ENCODE measurements at regions not wholly inside any gene's neighbourhood (a gene's known extent, or its start where the extent isn't known, plus 50 kb on each side); places are given as distances from the start of the nearest gene placed in this dataset.

DNA sequence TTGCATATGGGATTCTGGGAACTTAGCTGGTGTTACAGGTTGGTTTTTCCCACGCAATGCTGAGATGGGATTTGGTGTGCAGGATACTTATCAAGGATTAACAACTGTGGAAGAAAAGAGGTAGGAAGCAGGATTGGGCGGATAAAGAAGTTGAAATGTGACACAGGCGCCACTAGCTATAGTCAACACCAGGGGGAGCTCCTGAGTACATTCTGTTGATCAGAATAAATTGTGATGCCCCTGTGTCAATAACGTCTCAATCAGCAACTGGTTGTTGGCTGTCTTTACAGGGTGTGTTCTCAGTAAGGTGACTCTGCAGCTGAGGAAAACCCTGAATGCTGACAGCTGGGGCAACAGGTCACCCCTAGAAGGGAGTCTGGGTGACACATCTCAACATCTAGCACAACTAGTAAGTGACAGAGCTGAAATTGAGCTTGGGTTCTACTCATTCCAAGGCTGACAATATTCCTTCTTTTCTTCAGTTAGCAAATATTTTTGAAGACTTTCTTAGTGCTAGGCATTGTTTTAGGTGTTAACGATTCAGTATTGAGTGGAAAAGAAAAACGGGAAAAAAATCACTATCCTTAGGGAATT is 143.0 kb downstream of the ARL6IP6 start:
- TF ChIP-seq, protein P1, sequence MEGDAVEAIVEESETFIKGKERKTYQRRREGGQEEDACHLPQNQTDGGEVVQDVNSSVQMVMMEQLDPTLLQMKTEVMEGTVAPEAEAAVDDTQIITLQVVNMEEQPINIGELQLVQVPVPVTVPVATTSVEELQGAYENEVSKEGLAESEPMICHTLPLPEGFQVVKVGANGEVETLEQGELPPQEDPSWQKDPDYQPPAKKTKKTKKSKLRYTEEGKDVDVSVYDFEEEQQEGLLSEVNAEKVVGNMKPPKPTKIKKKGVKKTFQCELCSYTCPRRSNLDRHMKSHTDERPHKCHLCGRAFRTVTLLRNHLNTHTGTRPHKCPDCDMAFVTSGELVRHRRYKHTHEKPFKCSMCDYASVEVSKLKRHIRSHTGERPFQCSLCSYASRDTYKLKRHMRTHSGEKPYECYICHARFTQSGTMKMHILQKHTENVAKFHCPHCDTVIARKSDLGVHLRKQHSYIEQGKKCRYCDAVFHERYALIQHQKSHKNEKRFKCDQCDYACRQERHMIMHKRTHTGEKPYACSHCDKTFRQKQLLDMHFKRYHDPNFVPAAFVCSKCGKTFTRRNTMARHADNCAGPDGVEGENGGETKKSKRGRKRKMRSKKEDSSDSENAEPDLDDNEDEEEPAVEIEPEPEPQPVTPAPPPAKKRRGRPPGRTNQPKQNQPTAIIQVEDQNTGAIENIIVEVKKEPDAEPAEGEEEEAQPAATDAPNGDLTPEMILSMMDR (IDR thresholded peaks at IDR 0.05 in 2 of 3, conservative IDR thresholded peaks at IDR 0.05 in 1 of 3; ENCODE audit: borderline replicate concordance in 1 of 3, insufficient read depth in 1 of 3, low read depth in 2 of 3, low read length in 2 of 3) = peak; percentile 35 to 86 (median 82); a peak in 5 of 6 replicates
- TF ChIP-seq POLR2A (IDR thresholded peaks at IDR 0.05; ENCODE audit: borderline replicate concordance, extremely low read depth, insufficient read depth, insufficient read length) (no peak), TCF7L2 (IDR thresholded peaks at IDR 0.05; ENCODE audit: borderline replicate concordance, extremely low read depth, insufficient read depth, insufficient read length) (no peak), YY1 (IDR thresholded peaks at IDR 0.05; ENCODE audit: extremely low read depth, insufficient replicate concordance, low read depth, low read length) (no peak), POLR2AphosphoS5 (IDR thresholded peaks at IDR 0.05; ENCODE audit: low read depth, low read length) (no peak), EGR1 (IDR thresholded peaks at IDR 0.05; ENCODE audit: low read depth) (no peak), SIN3A (IDR thresholded peaks at IDR 0.05; ENCODE audit: low read depth) (no peak)
- TF ChIP-seq, protein P2, sequence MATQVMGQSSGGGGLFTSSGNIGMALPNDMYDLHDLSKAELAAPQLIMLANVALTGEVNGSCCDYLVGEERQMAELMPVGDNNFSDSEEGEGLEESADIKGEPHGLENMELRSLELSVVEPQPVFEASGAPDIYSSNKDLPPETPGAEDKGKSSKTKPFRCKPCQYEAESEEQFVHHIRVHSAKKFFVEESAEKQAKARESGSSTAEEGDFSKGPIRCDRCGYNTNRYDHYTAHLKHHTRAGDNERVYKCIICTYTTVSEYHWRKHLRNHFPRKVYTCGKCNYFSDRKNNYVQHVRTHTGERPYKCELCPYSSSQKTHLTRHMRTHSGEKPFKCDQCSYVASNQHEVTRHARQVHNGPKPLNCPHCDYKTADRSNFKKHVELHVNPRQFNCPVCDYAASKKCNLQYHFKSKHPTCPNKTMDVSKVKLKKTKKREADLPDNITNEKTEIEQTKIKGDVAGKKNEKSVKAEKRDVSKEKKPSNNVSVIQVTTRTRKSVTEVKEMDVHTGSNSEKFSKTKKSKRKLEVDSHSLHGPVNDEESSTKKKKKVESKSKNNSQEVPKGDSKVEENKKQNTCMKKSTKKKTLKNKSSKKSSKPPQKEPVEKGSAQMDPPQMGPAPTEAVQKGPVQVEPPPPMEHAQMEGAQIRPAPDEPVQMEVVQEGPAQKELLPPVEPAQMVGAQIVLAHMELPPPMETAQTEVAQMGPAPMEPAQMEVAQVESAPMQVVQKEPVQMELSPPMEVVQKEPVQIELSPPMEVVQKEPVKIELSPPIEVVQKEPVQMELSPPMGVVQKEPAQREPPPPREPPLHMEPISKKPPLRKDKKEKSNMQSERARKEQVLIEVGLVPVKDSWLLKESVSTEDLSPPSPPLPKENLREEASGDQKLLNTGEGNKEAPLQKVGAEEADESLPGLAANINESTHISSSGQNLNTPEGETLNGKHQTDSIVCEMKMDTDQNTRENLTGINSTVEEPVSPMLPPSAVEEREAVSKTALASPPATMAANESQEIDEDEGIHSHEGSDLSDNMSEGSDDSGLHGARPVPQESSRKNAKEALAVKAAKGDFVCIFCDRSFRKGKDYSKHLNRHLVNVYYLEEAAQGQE (IDR thresholded peaks at IDR 0.05; ENCODE audit: low read depth) = no peak
- TF ChIP-seq, protein P3, sequence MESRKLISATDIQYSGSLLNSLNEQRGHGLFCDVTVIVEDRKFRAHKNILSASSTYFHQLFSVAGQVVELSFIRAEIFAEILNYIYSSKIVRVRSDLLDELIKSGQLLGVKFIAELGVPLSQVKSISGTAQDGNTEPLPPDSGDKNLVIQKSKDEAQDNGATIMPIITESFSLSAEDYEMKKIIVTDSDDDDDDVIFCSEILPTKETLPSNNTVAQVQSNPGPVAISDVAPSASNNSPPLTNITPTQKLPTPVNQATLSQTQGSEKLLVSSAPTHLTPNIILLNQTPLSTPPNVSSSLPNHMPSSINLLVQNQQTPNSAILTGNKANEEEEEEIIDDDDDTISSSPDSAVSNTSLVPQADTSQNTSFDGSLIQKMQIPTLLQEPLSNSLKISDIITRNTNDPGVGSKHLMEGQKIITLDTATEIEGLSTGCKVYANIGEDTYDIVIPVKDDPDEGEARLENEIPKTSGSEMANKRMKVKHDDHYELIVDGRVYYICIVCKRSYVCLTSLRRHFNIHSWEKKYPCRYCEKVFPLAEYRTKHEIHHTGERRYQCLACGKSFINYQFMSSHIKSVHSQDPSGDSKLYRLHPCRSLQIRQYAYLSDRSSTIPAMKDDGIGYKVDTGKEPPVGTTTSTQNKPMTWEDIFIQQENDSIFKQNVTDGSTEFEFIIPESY (IDR thresholded peaks at IDR 0.05; ENCODE audit: extremely low read depth, insufficient replicate concordance, low read length) = no peak

Measured in HCT116 (cell line).